Ishikawa (cell line): ENCODE measurements at regions not wholly inside any gene's neighbourhood (a gene's known extent, or its start where the extent isn't known, plus 50 kb on each side); places are given as distances from the start of the nearest gene placed in this dataset.

Experiments used
- CEBPB ChIP-seq: IDR thresholded peaks from 2 replicates; pipeline ENCODE4 v1.6.1; 2012
- CREB1 ChIP-seq: IDR thresholded peaks from 2 replicates; pipeline ENCODE4 v1.6.1; 2012; ENCODE audit warnings: low read depth
- EGR1 ChIP-seq: IDR thresholded peaks from 2 replicates; pipeline ENCODE4 v1.6.1; 2012
- EP300 ChIP-seq: IDR thresholded peaks from 2 replicates; pipeline ENCODE4 v1.6.1; 2012; ENCODE audit warnings: borderline replicate concordance
- FOXM1 ChIP-seq: IDR thresholded peaks from 2 replicates; pipeline ENCODE4 v1.6.1; 2012; ENCODE audit warnings: low read depth, borderline replicate concordance
- MAX ChIP-seq: IDR thresholded peaks from 2 replicates; pipeline ENCODE4 v1.6.1; 2012
- RAD21 ChIP-seq: IDR thresholded peaks from 2 replicates; pipeline ENCODE4 v1.6.1; 2012; ENCODE audit warnings: low read depth
- REST ChIP-seq: IDR thresholded peaks from 2 replicates; pipeline ENCODE4 v1.6.1; 2012; ENCODE audit warnings: low read depth, mild to moderate bottlenecking
- TAF1 ChIP-seq: IDR thresholded peaks from 2 replicates; pipeline ENCODE4 v1.6.1; 2012; ENCODE audit warnings: low read depth, mild to moderate bottlenecking
- TCF12 ChIP-seq: IDR thresholded peaks from 2 replicates; pipeline ENCODE4 v1.6.1; 2012; ENCODE audit warnings: low read depth
- TEAD4 ChIP-seq: IDR thresholded peaks from 2 replicates; pipeline ENCODE4 v1.6.1; 2012
- USF1 ChIP-seq: IDR thresholded peaks from 2 replicates; pipeline ENCODE4 v1.6.1; 2012
- YY1 ChIP-seq: IDR thresholded peaks from 2 replicates; pipeline ENCODE4 v1.6.1; 2012; ENCODE audit warnings: low read depth
- ZBTB7A ChIP-seq: IDR thresholded peaks from 2 replicates; pipeline ENCODE4 v1.6.1; 2012; ENCODE audit warnings: low read depth

- TF ChIP-seq USF1 (no peak), FOXM1 (no peak), REST (no peak), EGR1 (no peak), CREB1 (no peak), CEBPB (no peak), ZBTB7A (no peak), YY1 (no peak), RAD21 (no peak), TEAD4 (no peak), MAX (no peak), EP300 (no peak), TCF12 (no peak), TAF1 (no peak)
Measured at GRCh38 chr9:79273311-79273710, 298.5 kb upstream of the TLE4 start.
